ENCODE measurements at regions not wholly inside any gene's neighbourhood (a gene's known extent, or its start where the extent isn't known, plus 50 kb on each side); places are given as distances from the start of the nearest gene placed in this dataset.

GRCh38 chr12:105428793-105429395, 98.4 kb downstream of the C12orf75 start:
- TF ChIP-seq POLR2A (IDR thresholded peaks at IDR 0.05; ENCODE audit: borderline replicate concordance, extremely low read depth, insufficient read depth, insufficient read length) (no peak), CEBPB (IDR thresholded peaks at IDR 0.05; ENCODE audit: low read depth) (no peak), POLR2AphosphoS5 (IDR thresholded peaks at IDR 0.05; ENCODE audit: low read depth, low read length) (no peak), SIN3A (IDR thresholded peaks at IDR 0.05; ENCODE audit: low read depth) (no peak), CTCF (IDR thresholded peaks at IDR 0.05 in 2 of 3, conservative IDR thresholded peaks at IDR 0.05 in 1 of 3; ENCODE audit: borderline replicate concordance in 1 of 3, insufficient read depth in 1 of 3, low read depth in 2 of 3, low read length in 2 of 3) (no peak), SP1 (IDR thresholded peaks at IDR 0.05; ENCODE audit: low read depth) (no peak), EZH2phosphoT487 (IDR thresholded peaks at IDR 0.05; ENCODE audit: borderline replicate concordance) (no peak), EZH2 (IDR thresholded peaks at IDR 0.05) (no peak), ELF1 (IDR thresholded peaks at IDR 0.05; ENCODE audit: borderline replicate concordance, low read depth) (no peak), REST (IDR thresholded peaks at IDR 0.05; ENCODE audit: low read depth) (no peak), RAD21 (IDR thresholded peaks at IDR 0.05; ENCODE audit: low read depth) (no peak)
- TF ChIP-seq, protein P1, sequence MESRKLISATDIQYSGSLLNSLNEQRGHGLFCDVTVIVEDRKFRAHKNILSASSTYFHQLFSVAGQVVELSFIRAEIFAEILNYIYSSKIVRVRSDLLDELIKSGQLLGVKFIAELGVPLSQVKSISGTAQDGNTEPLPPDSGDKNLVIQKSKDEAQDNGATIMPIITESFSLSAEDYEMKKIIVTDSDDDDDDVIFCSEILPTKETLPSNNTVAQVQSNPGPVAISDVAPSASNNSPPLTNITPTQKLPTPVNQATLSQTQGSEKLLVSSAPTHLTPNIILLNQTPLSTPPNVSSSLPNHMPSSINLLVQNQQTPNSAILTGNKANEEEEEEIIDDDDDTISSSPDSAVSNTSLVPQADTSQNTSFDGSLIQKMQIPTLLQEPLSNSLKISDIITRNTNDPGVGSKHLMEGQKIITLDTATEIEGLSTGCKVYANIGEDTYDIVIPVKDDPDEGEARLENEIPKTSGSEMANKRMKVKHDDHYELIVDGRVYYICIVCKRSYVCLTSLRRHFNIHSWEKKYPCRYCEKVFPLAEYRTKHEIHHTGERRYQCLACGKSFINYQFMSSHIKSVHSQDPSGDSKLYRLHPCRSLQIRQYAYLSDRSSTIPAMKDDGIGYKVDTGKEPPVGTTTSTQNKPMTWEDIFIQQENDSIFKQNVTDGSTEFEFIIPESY (IDR thresholded peaks at IDR 0.05; ENCODE audit: extremely low read depth, insufficient replicate concordance, low read length) = no peak
